Smooth muscle cell (in vitro differentiated cells): ENCODE measurements at regions not wholly inside any gene's neighbourhood (a gene's known extent, or its start where the extent isn't known, plus 50 kb on each side); places are given as distances from the start of the nearest gene placed in this dataset.

Source experiments
- DNase-seq: peaks from one replicate; lab custom pipeline; 2025; ENCODE audit not compliant: unreplicated experiment; lab: John Stamatoyannopoulos, UW
- H2AFZ ChIP-seq: fragments of 200-600 bp; sonication (generic); 2 replicates; pipeline ENCODE4 v1.6.0; 2016; ENCODE audit warnings: antibody characterized with exemption, low read depth, mild to moderate bottlenecking
- H3F3A ChIP-seq: fragments of 200-600 bp; sonication (generic); 2 replicates; pipeline ENCODE4 v1.6.0; 2017; ENCODE audit warnings: antibody characterized with exemption, low read depth
- H3K27ac ChIP-seq: fragments of 200-600 bp; sonication (generic); 2 replicates; pipeline ENCODE4 v1.5.1; 2016; ENCODE audit warnings: low read depth, mild to moderate bottlenecking
- H3K27me3 ChIP-seq: fragments of 200-600 bp; sonication (generic); 2 replicates; pipeline ENCODE4 v1.6.1; 2016; ENCODE audit warnings: low read depth, mild to moderate bottlenecking
- H3K36me3 ChIP-seq: fragments of 200-600 bp; sonication (generic); 2 replicates; pipeline ENCODE4 v1.5.1; 2016; ENCODE audit warnings: low read depth
- H3K4me1 ChIP-seq: fragments of 200-600 bp; sonication (generic); 2 replicates; pipeline ENCODE4 v1.5.1; 2016; ENCODE audit warnings: low read depth
- H3K4me2 ChIP-seq: fragments of 200-600 bp; sonication (generic); 2 replicates; pipeline ENCODE4 v1.6.0; 2016; ENCODE audit warnings: mild to moderate bottlenecking
- H3K4me3 ChIP-seq: fragments of 200-600 bp; sonication (generic); 2 replicates; pipeline ENCODE4 v1.5.1; 2016; ENCODE audit warnings: mild to moderate bottlenecking
- H3K79me2 ChIP-seq: fragments of 200-600 bp; sonication (generic); 2 replicates; pipeline ENCODE4 v1.6.0; 2016; ENCODE audit warnings: low read depth, mild to moderate bottlenecking
- H3K9ac ChIP-seq: fragments of 200-600 bp; sonication (generic); 2 replicates; pipeline ENCODE4 v1.6.0; 2016; ENCODE audit warnings: low read depth
- H3K9me3 ChIP-seq: fragments of 200-600 bp; sonication (generic); replicated peaks from 2 replicates; pipeline ENCODE4 v1.5.1; 2016; ENCODE audit warnings: low read depth
- H4K20me1 ChIP-seq: fragments of 200-600 bp; sonication (generic); 2 replicates; pipeline ENCODE4 v1.6.0; 2016; ENCODE audit warnings: low read depth
- CTCF ChIP-seq: fragments of 200-600 bp; sonication (generic); IDR thresholded peaks from 2 replicates; pipeline ENCODE4 v1.5.1; 2017; ENCODE audit warnings: borderline replicate concordance, mild to moderate bottlenecking, antibody characterized with exemption; ENCODE audit not compliant: insufficient read depth, poor library complexity, severe bottlenecking
- WGBS: methylation state at CpG from one replicate; pipeline ENCODE4 v1.1.7; 2016; ENCODE audit warnings: low lambda C conversion rate; 5-methylcytosine and 5-hydroxymethylcytosine counted together

GRCh38 chr11:115919341-115920091, 415.3 kb upstream of the CADM1 start:
- peak overlapping the region; percentile 55 for H3K4me2 ChIP-seq
- no peak overlapping the region for H2AFZ ChIP-seq
- peaks cover 7% of the 10 kb centered on the region for H3K27me3 ChIP-seq
- H3K4me1 ChIP-seq = peaks cover 11% of the 10 kb centered on the region
- H3K27ac ChIP-seq = peak overlapping the region; percentile 30
- DNase-seq = no peak
- H3K9me3 ChIP-seq = no peaks in the 10 kb centered on the region
- TF ChIP-seq CTCF = no peak
- H3F3A ChIP-seq = no peaks in the 10 kb centered on the region
- no peaks in the 10 kb centered on the region for H3K36me3 ChIP-seq
- WGBS = 55% methylated on average over 4 of the region's 4 CpGs
- H3K79me2 ChIP-seq = no peaks in the 10 kb centered on the region
- no peak overlapping the region for H3K4me3 ChIP-seq
- no peak overlapping the region for H3K9ac ChIP-seq
- no peaks in the 10 kb centered on the region for H4K20me1 ChIP-seq

- Histone ChIP-seq H3K36me3 (no peaks in the 10 kb centered on the region), H3K4me2 (no peak overlapping the region), H3K9ac (no peak overlapping the region), H3K27ac (no peak overlapping the region), H4K20me1 (no peaks in the 10 kb centered on the region), H3K4me1 (peaks cover 11% of the 10 kb centered on the region), H2AFZ (no peak overlapping the region), H3K9me3 (no peaks in the 10 kb centered on the region), H3K27me3 (peaks cover 10% of the 10 kb centered on the region), H3F3A (no peaks in the 10 kb centered on the region), H3K4me3 (no peak overlapping the region), H3K79me2 (no peaks in the 10 kb centered on the region)
- no peak for DNase-seq
- WGBS = 94% methylated on average over 2 of the region's 2 CpGs
- no peak for TF ChIP-seq CTCF
These were observed 414.4 kb upstream of the CADM1 start for GRCh38 chr11:115918576-115918975.

GRCh38 chr11:115916608-115917007, 412.4 kb upstream of the CADM1 start:
- 95% methylated on average over 2 of the region's 2 CpGs for WGBS
- H3K27ac ChIP-seq = no peak overlapping the region
- DNase-seq = no peak
- H3K4me2 ChIP-seq = no peak overlapping the region
- no peak overlapping the region for H3K4me3 ChIP-seq
- no peaks in the 10 kb centered on the region for H3K36me3 ChIP-seq
- no peaks in the 10 kb centered on the region for H4K20me1 ChIP-seq
- H3K9ac ChIP-seq = no peak overlapping the region
- no peak overlapping the region for H2AFZ ChIP-seq
- TF ChIP-seq CTCF = no peak
- H3K27me3 ChIP-seq = peaks cover 10% of the 10 kb centered on the region
- H3F3A ChIP-seq = no peaks in the 10 kb centered on the region
- no peaks in the 10 kb centered on the region for H3K9me3 ChIP-seq
- H3K79me2 ChIP-seq = no peaks in the 10 kb centered on the region
- peaks cover 18% of the 10 kb centered on the region for H3K4me1 ChIP-seq

- no peaks in the 10 kb centered on the region for H3K79me2 ChIP-seq
- peaks cover 14% of the 10 kb centered on the region for H3K4me1 ChIP-seq
- H3K9ac ChIP-seq = no peak overlapping the region
- 91% methylated on average over 2 of the region's 2 CpGs for WGBS
- no peaks in the 10 kb centered on the region for H3K9me3 ChIP-seq
- DNase-seq = no peak
- H3K4me2 ChIP-seq = no peak overlapping the region
- H3K4me3 ChIP-seq = no peak overlapping the region
- H3K27ac ChIP-seq = no peak overlapping the region
- H3K27me3 ChIP-seq = peaks cover 10% of the 10 kb centered on the region
- H2AFZ ChIP-seq = no peak overlapping the region
- H3F3A ChIP-seq = no peaks in the 10 kb centered on the region
- TF ChIP-seq CTCF = peak; percentile 41
- no peaks in the 10 kb centered on the region for H4K20me1 ChIP-seq
- H3K36me3 ChIP-seq = no peaks in the 10 kb centered on the region
These were observed 408.3 kb upstream of the CADM1 start for GRCh38 chr11:115912484-115912945.
